Left lung (tissue), 4 donors: ENCODE measurements at regions not wholly inside any gene's neighbourhood (a gene's known extent, or its start where the extent isn't known, plus 50 kb on each side); places are given as distances from the start of the nearest gene placed in this dataset.

Experiments
- ATAC-seq: fragments of 200-7000 bp; cut with Tn5 transposase; one replicate; pipeline ENCODE4 v1.9.1; 2020; ENCODE audit warnings: moderate library complexity
- DNase-seq, 4 donors: peaks; one replicate each; pipeline ENCODE4 v3.0.0-alpha.2; 2013 to 2020
- H3K27ac ChIP-seq, 2 donors: fragments of 200-600 bp; sonication (generic) in 1 of 2; one replicate each; pipeline versions ENCODE4 v1.5.0 to v1.8.0; 2020 to 2021
- H3K27me3 ChIP-seq, 2 donors: fragments of 200-600 bp; sonication (generic) in 1 of 2; one replicate each; pipeline versions ENCODE4 v1.5.0 to v1.8.0; 2020 to 2021
- H3K36me3 ChIP-seq, 2 donors: fragments of 200-600 bp; sonication (generic) in 1 of 2; one replicate each; pipeline versions ENCODE4 v1.5.0 to v1.8.0; 2020 to 2021
- H3K4me1 ChIP-seq, 2 donors: fragments of 200-600 bp; one replicate each; pipeline ENCODE4 v1.8.0; 2021
- H3K4me3 ChIP-seq, 2 donors: fragments of 200-600 bp; sonication (generic) in 1 of 2; one replicate each; pipeline versions ENCODE4 v1.5.0 to v1.8.0; 2020 to 2021; ENCODE audit warnings: mild to moderate bottlenecking in 1 of 2
- H3K9me3 ChIP-seq, 2 donors: fragments of 200-600 bp; sonication (generic) in 1 of 2; one replicate each; pipeline versions ENCODE4 v1.5.0 to v1.8.0; 2020 to 2021
- intact Hi-C, 2 donors: fragments of 100-400 bp; cut with DNase I; formaldehyde crosslinking; loops; one replicate each; pipeline versions ENCODE4 v1.11.2 to v1.14.2; 2022
- TF ChIP-seq, protein P1 (sequence below), 2 donors: fragments of 200-600 bp; sonication (generic) in 1 of 2; IDR thresholded peaks; one replicate each; pipeline versions ENCODE4 v1.5.0 to v1.8.0; 2021; ENCODE audit warnings: antibody characterized with exemption in 2 of 2
- donor health status: DM: no; HTN: yes; CAD: no.
- donor health status: DM: no; HTN: no; CAD: no.

DNA sequence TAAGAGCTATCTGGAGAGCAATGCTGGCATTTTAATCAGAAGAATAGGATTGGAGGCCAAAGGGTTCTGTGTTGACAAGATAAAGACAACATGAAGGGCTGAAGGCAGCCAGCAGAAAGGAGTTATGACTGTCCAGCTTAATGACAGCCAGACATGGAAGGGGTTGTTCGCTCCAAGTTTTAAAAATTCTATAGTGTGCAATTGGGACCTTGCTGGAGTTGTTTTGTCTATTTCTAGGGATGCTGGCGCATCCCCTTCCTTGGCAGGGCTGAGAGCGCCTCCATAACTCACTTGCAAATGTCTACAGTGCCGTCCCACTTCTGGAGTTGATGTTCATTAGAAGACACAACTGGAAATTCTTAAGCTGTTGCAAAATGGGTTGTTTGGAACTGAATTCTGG, 200.7 kb downstream of the TLE3 start:
- ATAC-seq: no peak
- no peaks in the 10 kb centered on the region for H3K36me3 ChIP-seq

DNA sequence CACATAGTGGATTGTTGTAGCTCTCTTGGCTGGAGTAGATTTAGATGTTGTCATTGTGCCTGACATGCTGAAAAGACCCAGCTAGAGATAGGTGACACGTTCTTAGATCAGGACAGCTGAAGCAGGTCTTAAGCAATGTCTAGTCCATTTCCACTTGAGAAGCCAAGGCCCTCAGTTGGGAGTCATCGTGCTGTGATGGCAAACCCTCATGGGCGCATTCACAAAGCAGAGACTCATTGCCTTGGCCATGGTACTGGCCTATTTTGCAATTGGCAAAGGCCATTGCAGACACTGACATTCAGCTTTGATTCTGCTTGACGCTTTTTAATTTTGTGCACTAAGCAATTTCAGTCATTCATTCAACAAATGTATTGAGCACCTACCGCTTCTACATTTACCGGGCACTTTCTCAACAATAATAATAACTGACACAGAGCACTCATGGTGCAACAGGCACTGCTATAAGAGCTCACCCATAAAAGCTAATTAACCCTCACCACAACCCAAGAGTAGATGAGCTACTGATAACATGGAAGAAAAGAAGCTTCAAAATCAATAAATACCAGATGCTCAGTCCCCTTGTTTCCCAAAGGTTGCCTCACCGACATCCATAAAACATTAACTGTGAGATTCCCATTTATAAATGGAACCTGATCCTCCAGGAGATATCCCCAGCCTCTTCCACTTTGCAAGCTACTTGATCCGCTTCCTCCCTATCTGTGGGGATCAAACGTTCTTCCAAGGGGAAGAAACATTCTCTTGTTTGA, 200.1 kb downstream of the TLE3 start:
- no peak overlapping the region for H3K4me3 ChIP-seq
- peaks cover 0 to 18% of the 10 kb centered on the region in 2 donors for H3K27me3 ChIP-seq
- no peaks in the 10 kb centered on the region for H3K9me3 ChIP-seq
- TF ChIP-seq, protein P1, sequence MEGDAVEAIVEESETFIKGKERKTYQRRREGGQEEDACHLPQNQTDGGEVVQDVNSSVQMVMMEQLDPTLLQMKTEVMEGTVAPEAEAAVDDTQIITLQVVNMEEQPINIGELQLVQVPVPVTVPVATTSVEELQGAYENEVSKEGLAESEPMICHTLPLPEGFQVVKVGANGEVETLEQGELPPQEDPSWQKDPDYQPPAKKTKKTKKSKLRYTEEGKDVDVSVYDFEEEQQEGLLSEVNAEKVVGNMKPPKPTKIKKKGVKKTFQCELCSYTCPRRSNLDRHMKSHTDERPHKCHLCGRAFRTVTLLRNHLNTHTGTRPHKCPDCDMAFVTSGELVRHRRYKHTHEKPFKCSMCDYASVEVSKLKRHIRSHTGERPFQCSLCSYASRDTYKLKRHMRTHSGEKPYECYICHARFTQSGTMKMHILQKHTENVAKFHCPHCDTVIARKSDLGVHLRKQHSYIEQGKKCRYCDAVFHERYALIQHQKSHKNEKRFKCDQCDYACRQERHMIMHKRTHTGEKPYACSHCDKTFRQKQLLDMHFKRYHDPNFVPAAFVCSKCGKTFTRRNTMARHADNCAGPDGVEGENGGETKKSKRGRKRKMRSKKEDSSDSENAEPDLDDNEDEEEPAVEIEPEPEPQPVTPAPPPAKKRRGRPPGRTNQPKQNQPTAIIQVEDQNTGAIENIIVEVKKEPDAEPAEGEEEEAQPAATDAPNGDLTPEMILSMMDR (IDR thresholded peaks at IDR 0.05): no peak
- intact Hi-C loops: no loop called here
- DNase-seq: no peak
- no peaks in the 10 kb centered on the region for H3K36me3 ChIP-seq
- no peak for ATAC-seq
- H3K27ac ChIP-seq: no peak overlapping the region
- no peaks in the 10 kb centered on the region for H3K4me1 ChIP-seq

More for the DNA sequence above, 200.7 kb downstream of the TLE3 start:
- Histone ChIP-seq H3K4me3 (no peak overlapping the region), H3K27ac (no peak overlapping the region), H3K4me1 (no peaks in the 10 kb centered on the region), H3K9me3 (no peaks in the 10 kb centered on the region), H3K27me3 (peaks cover 0 to 18% of the 10 kb centered on the region in 2 donors)
- TF ChIP-seq, protein P1 (IDR thresholded peaks at IDR 0.05): no peak
- intact Hi-C loops: no loop called here
- DNase-seq: no peak

- intact Hi-C loops: no loop called here
- ATAC-seq (no peak), DNase-seq (no peak)
- Histone ChIP-seq H3K4me1 (no peaks in the 10 kb centered on the region), H3K27ac (no peak overlapping the region), H3K36me3 (no peaks in the 10 kb centered on the region), H3K4me3 (no peak overlapping the region), H3K9me3 (no peaks in the 10 kb centered on the region), H3K27me3 (peaks cover 0 to 18% of the 10 kb centered on the region in 2 donors)
- TF ChIP-seq, protein P1 (IDR thresholded peaks at IDR 0.05): no peak
Observed at GRCh38 chr15:69898243-69898642, 199.5 kb downstream of the TLE3 start.

- intact Hi-C loops: no loop called here
- Histone ChIP-seq H3K4me1 (no peaks in the 10 kb centered on the region), H3K27ac (no peak overlapping the region), H3K36me3 (no peaks in the 10 kb centered on the region), H3K4me3 (no peak overlapping the region), H3K27me3 (peaks cover 0 to 6% of the 10 kb centered on the region in 2 donors), H3K9me3 (no peaks in the 10 kb centered on the region)
- DNase-seq (no peak), ATAC-seq (no peak)
- TF ChIP-seq, protein P1 (IDR thresholded peaks at IDR 0.05): no peak
Observed at GRCh38 chr15:69902414-69903062, 195.2 kb downstream of the TLE3 start.
